GM12878 (cell line): ENCODE measurements at regions not wholly inside any gene's neighbourhood (a gene's known extent, or its start where the extent isn't known, plus 50 kb on each side); places are given as distances from the start of the nearest gene placed in this dataset.

ENCODE experiments used
- ATAC-seq: fragments of 200-7000 bp; cut with Tn5 transposase; 3 replicates; pipeline ENCODE4 v1.9.1; 2020; ENCODE audit warnings: mild to moderate bottlenecking, moderate library complexity
- BruUV-seq: library from RNA; stranded (reverse); fragments of 400-500 nt; replicated peaks from 2 replicates; lab custom pipeline; 2021; lab: Mats Ljungman, UMichigan
- CTCF ChIA-PET: fragments of 300-600 bp; sonication (Branson Sonifier 250); formaldehyde crosslinking; extraction: SDS; loops from one replicate; lab custom pipeline; 2021; ENCODE audit warnings: inconsistent platforms; lab: Yijun Ruan, JAX
- POLR2A ChIA-PET: fragments of 350-600 bp; formaldehyde crosslinking; extraction: SDS; loops from one replicate; lab custom pipeline; 2021; ENCODE audit warnings: inconsistent platforms; lab: Charles Lee
- RAD21 ChIA-PET: fragments of 300-600 bp; sonication (Branson Sonifier 250); formaldehyde crosslinking; loops from one replicate; lab custom pipeline; 2023; ENCODE audit warnings: antibody characterized with exemption; ENCODE audit not compliant: unreplicated experiment; lab: Charles Lee
- SMC1A ChIA-PET: fragments of 300-600 bp; sonication (Branson Sonifier 250); formaldehyde crosslinking; loops from one replicate; lab custom pipeline; 2023; ENCODE audit not compliant: unreplicated experiment, uncharacterized antibody; lab: Charles Lee
- DNase-seq: peaks from one replicate; pipeline ENCODE4 v3.0.0-alpha.2; 2011; ENCODE audit warnings: low read depth, low spot score
- FAIRE-seq: peaks from 3 replicates; lab custom pipeline; 2011; peaks lifted over from hg19 to GRCh38; lab: Jason Lieb, UNC
- H2AFZ ChIP-seq: 2 replicates; pipeline ENCODE4 v1.6.0; 2011; ENCODE audit warnings: low read depth, low read length, control low read depth; ENCODE audit not compliant: control insufficient read depth
- H3K27ac ChIP-seq: 2 replicates; pipeline ENCODE4 v1.5.1; 2011; ENCODE audit warnings: control low read depth; ENCODE audit not compliant: control insufficient read depth, insufficient read depth
- H3K27me3 ChIP-seq, 2 experiments: replicated peaks in 1 of 2; 2 replicates each; pipeline versions ENCODE4 v1.6.0 to v1.6.1; 2011; ENCODE audit warnings: low read length in 1 of 2; ENCODE audit not compliant: control insufficient read depth in 2 of 2, insufficient read depth in 2 of 2
- H3K36me3 ChIP-seq, 2 experiments: 2 replicates each; pipeline ENCODE4 v1.5.1; 2011; ENCODE audit warnings: low read length in 1 of 2; ENCODE audit not compliant: control insufficient read depth in 2 of 2, insufficient read depth in 2 of 2
- H3K4me1 ChIP-seq: 2 replicates; pipeline ENCODE4 v1.6.1; 2011; ENCODE audit warnings: mild to moderate bottlenecking, low read length, moderate library complexity, mixed read lengths; ENCODE audit not compliant: control insufficient read depth, insufficient read depth
- H3K4me2 ChIP-seq: 2 replicates; pipeline ENCODE4 v1.6.0; 2011; ENCODE audit warnings: control low read depth; ENCODE audit not compliant: control insufficient read depth, insufficient read depth
- H3K4me3 ChIP-seq: fragments of 200-600 bp; sonication (generic); 2 replicates; pipeline ENCODE4 v1.5.1; 2016
- H3K79me2 ChIP-seq: 2 replicates; pipeline ENCODE4 v1.6.0; 2011; ENCODE audit warnings: low read length; ENCODE audit not compliant: control insufficient read depth, insufficient read depth
- H3K9ac ChIP-seq: 2 replicates; pipeline ENCODE4 v1.8.0; 2011; ENCODE audit warnings: low read length, control low read depth, mixed read lengths; ENCODE audit not compliant: control insufficient read depth, insufficient read depth
- H3K9me3 ChIP-seq: replicated peaks from 3 replicates; pipeline ENCODE4 v1.5.1; 2011; ENCODE audit warnings: mild to moderate bottlenecking, low read length; ENCODE audit not compliant: control insufficient read depth, insufficient read depth
- H4K20me1 ChIP-seq: 2 replicates; pipeline ENCODE4 v1.6.0; 2011; ENCODE audit not compliant: control insufficient read depth, insufficient read depth
- CREM ChIP-seq: IDR thresholded peaks from 2 replicates; pipeline ENCODE4 v1.6.1; 2014; ENCODE audit warnings: antibody characterized with exemption, low read depth
- ELK1 ChIP-seq: IDR thresholded peaks from 2 replicates; pipeline ENCODE4 v1.6.1; 2012; ENCODE audit warnings: low read depth, low read length, improper control_type of control experiment
- EP300 ChIP-seq, 2 experiments: fragments of 150-350 bp in 1 of 2; IDR thresholded peaks; 2 replicates each; pipeline ENCODE4 v1.6.1; 2011 to 2012; ENCODE audit warnings: low read depth in 2 of 2, low read length in 2 of 2, borderline replicate concordance in 1 of 2, improper control_type of control experiment in 1 of 2, inconsistent platforms in 1 of 2; ENCODE audit not compliant: control insufficient read depth in 1 of 2
- GATAD2B ChIP-seq: fragments of 450-650 bp; conservative IDR thresholded peaks from 2 replicates; pipeline ENCODE4 v1.6.1; 2017; ENCODE audit warnings: low read depth, mild to moderate bottlenecking, moderate library complexity
- IRF3 ChIP-seq: fragments of 450-650 bp; IDR thresholded peaks from 2 replicates; pipeline ENCODE4 v1.6.1; 2014; ENCODE audit warnings: mild to moderate bottlenecking
- IRF4 ChIP-seq: IDR thresholded peaks from 2 replicates; pipeline ENCODE4 v1.6.1; 2011; ENCODE audit warnings: low read depth, low read length
- JUNB ChIP-seq: IDR thresholded peaks from 2 replicates; pipeline ENCODE4 v1.6.1; 2016; ENCODE audit warnings: antibody characterized with exemption, mild to moderate bottlenecking
- LARP7 ChIP-seq: fragments of 450-650 bp; IDR thresholded peaks from 2 replicates; pipeline ENCODE4 v1.6.1; 2017; ENCODE audit warnings: mild to moderate bottlenecking
- NR2F1 ChIP-seq: fragments of 450-650 bp; conservative IDR thresholded peaks from 2 replicates; pipeline ENCODE4 v1.6.1; 2017; ENCODE audit warnings: mild to moderate bottlenecking
- POLR2AphosphoS2 ChIP-seq: IDR thresholded peaks from 2 replicates; pipeline ENCODE4 v1.6.1; 2011; ENCODE audit warnings: low read depth, mild to moderate bottlenecking, low read length, improper control_type of control experiment, moderate library complexity
- SMC3 ChIP-seq: IDR thresholded peaks from 2 replicates; pipeline ENCODE4 v1.6.1; 2011; ENCODE audit warnings: low read length, improper control_type of control experiment, borderline replicate concordance
- TBL1XR1 ChIP-seq: IDR thresholded peaks from 2 replicates; pipeline ENCODE4 v1.6.1; 2012; ENCODE audit warnings: low read depth, low read length, improper control_type of control experiment
- WRNIP1 ChIP-seq: IDR thresholded peaks from 2 replicates; pipeline ENCODE4 v1.6.1; 2011; ENCODE audit warnings: low read depth, low read length, improper control_type of control experiment, borderline replicate concordance
- ZBED1 ChIP-seq: IDR thresholded peaks from 2 replicates; pipeline ENCODE4 v1.6.1; 2016; ENCODE audit warnings: borderline replicate concordance
- ZNF592 ChIP-seq: fragments of 450-650 bp; IDR thresholded peaks from 2 replicates; pipeline ENCODE4 v1.6.1; 2017; ENCODE audit warnings: mild to moderate bottlenecking, moderate library complexity
- WGBS: methylation state at CpG from one replicate; pipeline ENCODE4 v1.1.6; 2016; ENCODE audit warnings: low lambda C conversion rate; ENCODE audit not compliant: insufficient replicate concordance, insufficient coverage; ENCODE audit errors: missing lambda C conversion rate; 5-methylcytosine and 5-hydroxymethylcytosine counted together
- in situ Hi-C: fragments of 300-500 bp; cut with MboI; formaldehyde crosslinking; loops from 9 replicates; pipeline ENCODE4 v1.14.3; 2018; ENCODE audit warnings: mixed read lengths
- intact Hi-C: fragments of 100-400 bp; cut with micrococcal nuclease; formaldehyde crosslinking; loops from one replicate; pipeline ENCODE4 v1.14.2; 2022; ENCODE audit not compliant: unreplicated experiment
- TF ChIP-seq, protein P1 (sequence below), 3 experiments: IDR thresholded peaks in 2 of 3; conservative IDR thresholded peaks in 1 of 3; 2 replicates each; pipeline ENCODE4 v1.5.1; 2011; ENCODE audit warnings: low read depth in 3 of 3, low read length in 3 of 3, mild to moderate bottlenecking in 3 of 3, control low read depth in 2 of 3, moderate library complexity in 2 of 3, inconsistent platforms in 1 of 3, mixed read lengths in 1 of 3; ENCODE audit not compliant: control insufficient read depth in 2 of 3, insufficient read depth in 1 of 3; ENCODE audit errors: extremely low read depth in 1 of 3

DNA sequence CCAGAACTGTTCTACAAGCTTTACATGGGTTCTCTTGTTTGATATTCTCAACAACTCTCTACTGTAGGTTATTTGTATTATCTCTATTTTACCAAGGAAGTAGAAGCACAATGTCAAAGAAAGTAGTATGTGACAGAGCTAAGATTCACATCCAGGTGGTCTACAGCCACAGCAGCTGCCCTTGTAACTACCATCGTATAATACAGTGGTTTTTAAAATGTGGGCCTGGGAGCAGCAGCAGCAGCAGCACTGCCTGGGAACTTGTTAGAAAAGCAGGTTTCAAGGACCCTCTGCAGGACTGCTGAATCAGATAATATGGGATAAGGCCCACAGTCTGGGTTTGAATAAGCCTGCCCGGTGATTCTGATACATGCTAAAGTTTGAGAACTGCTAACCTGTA lies 357.1 kb upstream of the SATB1 start:
- no peaks in the 10 kb centered on the region for H4K20me1 ChIP-seq
- H3K27ac ChIP-seq: no peak overlapping the region
- no peaks in the 10 kb centered on the region for H3K4me1 ChIP-seq
- ChIA-PET CTCF (interaction anchor here (0.6 kb wide), 1 partner anchor 13 kb away, joined by 3 read pairs; no protein-coding TSS in a partner anchor), RAD21 (no interaction called here), SMC1A (no interaction called here), POLR2A (no interaction called here)
- DNase-seq (no peak), ATAC-seq (no peak), FAIRE-seq (no peak)
- in situ Hi-C loops (no loop called here), intact Hi-C loops (no loop called here)
- no peaks in the 10 kb centered on the region for H3K27me3 ChIP-seq
- no peaks in the 10 kb centered on the region for H3K79me2 ChIP-seq
- H2AFZ ChIP-seq: no peak overlapping the region
- BruUV-seq: no TSS peak
- WGBS: 64% methylated on average over 2 of the region's 2 CpGs
- no peaks in the 10 kb centered on the region for H3K9me3 ChIP-seq
- no peak overlapping the region for H3K9ac ChIP-seq
- no peak overlapping the region for H3K4me2 ChIP-seq
- H3K4me3 ChIP-seq: no peak overlapping the region
- H3K36me3 ChIP-seq: no peaks in the 10 kb centered on the region
- no peak for TF ChIP-seq EP300 (IDR thresholded peaks at IDR 0.05; ENCODE audit: borderline replicate concordance in 1 of 2, control insufficient read depth in 1 of 2, low read depth in 2 of 2, low read length in 2 of 2)
- no peak for TF ChIP-seq GATAD2B
- TF ChIP-seq LARP7: no peak
- no peak for TF ChIP-seq IRF3
- TF ChIP-seq WRNIP1: no peak
- no peak for TF ChIP-seq ZBED1
- no peak for TF ChIP-seq ZNF592
- no peak for TF ChIP-seq ELK1
- TF ChIP-seq IRF4: no peak
- TF ChIP-seq TBL1XR1: no peak
- no peak for TF ChIP-seq CREM
- TF ChIP-seq, protein P1, sequence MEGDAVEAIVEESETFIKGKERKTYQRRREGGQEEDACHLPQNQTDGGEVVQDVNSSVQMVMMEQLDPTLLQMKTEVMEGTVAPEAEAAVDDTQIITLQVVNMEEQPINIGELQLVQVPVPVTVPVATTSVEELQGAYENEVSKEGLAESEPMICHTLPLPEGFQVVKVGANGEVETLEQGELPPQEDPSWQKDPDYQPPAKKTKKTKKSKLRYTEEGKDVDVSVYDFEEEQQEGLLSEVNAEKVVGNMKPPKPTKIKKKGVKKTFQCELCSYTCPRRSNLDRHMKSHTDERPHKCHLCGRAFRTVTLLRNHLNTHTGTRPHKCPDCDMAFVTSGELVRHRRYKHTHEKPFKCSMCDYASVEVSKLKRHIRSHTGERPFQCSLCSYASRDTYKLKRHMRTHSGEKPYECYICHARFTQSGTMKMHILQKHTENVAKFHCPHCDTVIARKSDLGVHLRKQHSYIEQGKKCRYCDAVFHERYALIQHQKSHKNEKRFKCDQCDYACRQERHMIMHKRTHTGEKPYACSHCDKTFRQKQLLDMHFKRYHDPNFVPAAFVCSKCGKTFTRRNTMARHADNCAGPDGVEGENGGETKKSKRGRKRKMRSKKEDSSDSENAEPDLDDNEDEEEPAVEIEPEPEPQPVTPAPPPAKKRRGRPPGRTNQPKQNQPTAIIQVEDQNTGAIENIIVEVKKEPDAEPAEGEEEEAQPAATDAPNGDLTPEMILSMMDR (IDR thresholded peaks at IDR 0.05 in 2 of 3, conservative IDR thresholded peaks at IDR 0.05 in 1 of 3; ENCODE audit: control insufficient read depth in 2 of 3, extremely low read depth in 1 of 3, insufficient read depth in 1 of 3, low read depth in 3 of 3, low read length in 3 of 3): no peak
- no peak for TF ChIP-seq NR2F1
- no peak for TF ChIP-seq POLR2AphosphoS2
- TF ChIP-seq SMC3: no peak
- TF ChIP-seq JUNB: no peak
